GM21447 (cell line): ENCODE measurements at regions not wholly inside any gene's neighbourhood (a gene's known extent, or its start where the extent isn't known, plus 50 kb on each side); places are given as distances from the start of the nearest gene placed in this dataset.

Experiments
- ATAC-seq: cut with Tn5 transposase; IDR thresholded peaks from one replicate; pipeline ENCODE4 v1.9.1; 2021; ENCODE audit not compliant: unreplicated experiment

DNA sequence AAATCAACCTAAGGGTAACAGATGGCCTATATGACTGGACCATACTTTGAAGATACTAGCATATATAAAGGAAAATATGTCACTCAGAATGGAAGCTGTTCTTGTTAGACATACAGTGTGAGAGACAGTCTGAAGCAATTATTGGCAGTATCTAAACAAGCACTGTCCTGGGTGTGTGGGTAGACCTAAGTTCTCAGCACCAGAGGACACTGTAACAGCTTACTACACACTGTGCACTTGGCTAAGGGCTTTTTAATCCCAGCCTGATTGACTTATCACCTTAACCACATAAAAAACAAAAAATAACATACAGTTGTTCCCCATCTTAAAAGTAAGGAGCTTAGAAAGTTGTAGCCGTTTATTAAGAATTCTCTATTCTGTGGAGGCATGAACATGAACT is 1066.1 kb upstream of the FANCL start:
- no peak for ATAC-seq

DNA sequence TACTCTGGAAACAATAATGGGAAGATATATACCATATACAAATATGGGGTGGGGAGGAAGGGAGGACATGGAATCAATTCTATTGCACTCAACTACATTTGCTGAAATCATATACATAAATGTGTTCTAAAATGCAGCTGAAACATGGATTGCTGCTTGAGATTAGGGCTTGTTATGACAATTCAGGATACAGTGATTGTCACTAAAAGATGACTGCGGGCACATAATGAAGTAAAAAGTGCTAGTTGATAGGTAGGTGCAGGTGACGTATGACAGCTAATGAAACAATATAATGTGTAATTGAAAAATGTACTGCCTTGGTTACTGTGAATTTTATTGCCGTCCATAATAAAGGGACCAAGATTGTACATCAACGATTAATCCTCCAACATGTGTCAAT is 1062.1 kb upstream of the FANCL start:
- no peak for ATAC-seq

DNA sequence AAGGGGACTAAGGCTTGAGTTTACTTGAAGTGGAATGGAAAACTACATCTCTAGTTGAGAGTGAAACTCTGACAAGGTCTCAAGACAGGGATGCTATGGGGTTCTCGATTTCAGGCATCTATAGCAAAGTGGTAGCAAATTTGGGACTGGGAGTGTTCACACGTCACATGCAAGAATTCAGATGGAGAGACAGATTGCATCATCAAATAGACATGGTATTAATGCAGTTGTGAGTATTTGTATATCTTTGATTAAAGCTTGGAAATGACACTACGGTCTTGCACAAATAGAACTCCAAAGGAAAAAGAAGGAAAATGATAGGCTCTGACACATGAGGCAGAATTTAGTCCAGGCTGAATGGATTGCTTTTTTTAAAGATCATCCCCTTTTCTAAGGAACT is 1061.6 kb upstream of the FANCL start:
- ATAC-seq: no peak

DNA sequence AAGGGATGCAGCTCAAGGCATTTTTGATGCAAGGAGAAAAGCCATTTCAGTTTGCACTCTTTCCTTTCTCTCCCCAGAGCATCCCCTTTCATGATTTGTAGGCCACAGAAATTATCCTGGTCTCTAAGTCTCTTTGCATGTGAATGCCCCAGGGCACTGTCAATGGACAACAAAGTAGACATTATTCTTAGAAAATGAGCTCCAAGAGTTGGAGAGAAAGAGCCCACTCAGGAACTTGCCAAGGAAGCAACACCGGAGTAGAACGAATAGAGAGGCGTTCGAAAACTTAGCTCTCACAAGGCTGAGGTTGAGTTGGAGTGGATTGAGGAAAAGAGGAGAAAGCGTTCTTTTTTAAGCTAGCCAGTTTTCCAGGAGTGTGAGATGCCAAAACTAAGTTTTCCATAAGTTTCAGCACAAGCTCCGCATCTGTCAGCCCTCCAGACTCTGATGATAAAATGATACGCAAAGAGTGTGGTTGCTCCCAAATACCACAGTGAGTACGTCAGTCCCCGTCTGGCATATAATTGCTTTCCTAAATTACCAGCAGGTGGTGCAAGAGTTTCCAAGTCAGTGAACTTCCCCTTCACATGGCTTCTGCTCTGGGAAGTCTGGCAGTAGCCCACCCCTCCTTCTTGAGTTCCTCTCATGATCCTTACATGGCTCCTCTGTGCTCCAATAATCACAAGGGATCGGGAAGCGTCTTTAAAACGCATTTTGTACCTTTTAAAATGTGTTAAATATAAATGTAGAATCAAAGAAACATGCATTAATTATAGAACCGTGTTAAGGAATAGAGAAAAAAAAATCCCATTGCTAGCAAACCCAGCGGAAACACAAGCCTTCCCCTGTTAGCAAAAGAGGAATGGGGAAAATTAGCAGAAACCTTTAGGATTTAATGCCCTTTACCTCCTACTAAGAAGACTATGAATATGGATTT is 1060.6 kb upstream of the FANCL start:
- no peak for ATAC-seq

DNA sequence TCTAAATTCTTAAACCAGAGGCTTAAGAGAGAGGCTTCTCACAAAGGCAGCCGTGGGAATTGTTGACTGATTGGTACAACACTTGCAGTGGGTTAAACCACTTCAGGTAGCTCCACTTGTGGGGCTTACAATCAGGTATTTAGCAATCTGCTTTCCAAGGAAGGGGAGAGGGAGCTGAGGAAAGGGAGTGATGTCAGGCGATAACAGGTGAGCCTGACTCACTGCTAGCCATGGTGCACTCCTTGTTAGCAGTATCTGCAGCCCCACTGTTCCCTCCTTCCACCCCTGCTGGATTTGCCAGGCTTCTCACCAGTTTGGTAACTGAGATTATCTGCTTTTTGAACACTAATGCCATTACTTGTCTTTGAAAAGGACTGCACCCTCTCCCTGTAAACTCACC is 1056.7 kb upstream of the FANCL start:
- no peak for ATAC-seq

DNA sequence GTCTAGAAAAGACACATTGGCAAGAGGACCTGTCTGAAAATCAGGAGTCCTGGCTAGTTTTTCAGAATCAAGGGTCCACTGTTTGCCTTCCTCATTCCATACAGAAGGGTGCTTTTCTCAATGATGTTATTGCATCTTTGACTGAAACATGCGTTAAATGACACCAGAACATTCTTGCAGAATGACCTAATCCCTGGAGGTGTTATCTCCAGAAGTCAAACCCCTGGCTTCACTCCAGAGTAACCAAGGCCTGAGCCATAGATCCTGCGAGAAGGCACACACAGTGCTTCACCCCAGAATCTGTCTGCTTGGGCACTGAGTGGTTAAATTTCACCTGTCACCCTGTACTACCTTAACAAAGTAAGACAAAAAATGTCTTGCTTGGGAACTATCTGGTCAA is 1055.2 kb upstream of the FANCL start:
- ATAC-seq: no peak

DNA sequence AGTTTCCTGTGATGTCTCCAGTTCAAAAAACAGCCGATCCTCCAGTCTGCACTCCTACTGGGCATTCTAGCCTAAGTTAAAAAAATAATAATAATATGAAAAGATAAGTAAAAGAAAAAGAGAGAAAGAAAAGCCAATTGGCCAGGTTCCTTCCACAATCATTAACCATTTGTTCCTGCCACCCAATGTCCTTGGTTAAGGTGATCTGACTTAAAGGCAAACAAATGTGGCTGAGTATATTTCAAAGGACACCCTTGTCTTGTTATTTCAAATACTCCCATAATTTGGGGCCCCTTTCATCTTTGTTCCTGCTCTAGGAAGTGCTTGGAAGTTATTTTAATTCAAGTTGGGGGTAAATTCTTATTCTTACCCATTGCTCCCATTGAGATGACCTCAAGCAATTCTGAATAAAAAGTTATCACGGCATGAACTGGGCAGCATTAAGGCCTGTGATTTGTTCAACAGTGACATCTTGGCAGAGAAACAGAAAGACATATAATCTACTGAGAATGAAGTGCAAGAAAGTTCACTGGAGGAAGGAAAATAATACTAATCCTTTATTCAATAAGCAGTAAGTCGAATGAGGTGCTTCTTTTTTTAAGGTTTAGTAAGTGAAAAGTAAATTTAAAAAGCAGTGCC is 1054.5 kb upstream of the FANCL start:
- no peak for ATAC-seq

DNA sequence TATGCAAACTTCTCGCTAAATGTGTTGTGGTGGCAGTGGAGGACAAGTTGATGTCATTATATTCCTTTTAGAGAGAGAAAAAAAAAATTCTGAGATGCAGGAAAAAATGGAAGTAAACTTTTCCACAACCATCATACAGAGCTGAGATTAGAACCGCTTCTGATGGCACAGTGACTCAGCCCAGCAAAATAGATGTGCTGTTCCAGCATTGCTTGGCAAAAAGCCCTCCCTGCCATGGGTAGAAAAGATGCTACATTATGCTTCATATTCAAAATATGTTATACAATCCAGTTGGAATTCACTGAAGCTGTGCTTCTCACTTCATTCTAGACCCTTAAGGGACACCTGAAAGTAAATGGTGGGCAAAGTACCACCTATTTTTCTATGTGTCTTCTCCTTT is 1047.6 kb upstream of the FANCL start:
- no peak for ATAC-seq

DNA sequence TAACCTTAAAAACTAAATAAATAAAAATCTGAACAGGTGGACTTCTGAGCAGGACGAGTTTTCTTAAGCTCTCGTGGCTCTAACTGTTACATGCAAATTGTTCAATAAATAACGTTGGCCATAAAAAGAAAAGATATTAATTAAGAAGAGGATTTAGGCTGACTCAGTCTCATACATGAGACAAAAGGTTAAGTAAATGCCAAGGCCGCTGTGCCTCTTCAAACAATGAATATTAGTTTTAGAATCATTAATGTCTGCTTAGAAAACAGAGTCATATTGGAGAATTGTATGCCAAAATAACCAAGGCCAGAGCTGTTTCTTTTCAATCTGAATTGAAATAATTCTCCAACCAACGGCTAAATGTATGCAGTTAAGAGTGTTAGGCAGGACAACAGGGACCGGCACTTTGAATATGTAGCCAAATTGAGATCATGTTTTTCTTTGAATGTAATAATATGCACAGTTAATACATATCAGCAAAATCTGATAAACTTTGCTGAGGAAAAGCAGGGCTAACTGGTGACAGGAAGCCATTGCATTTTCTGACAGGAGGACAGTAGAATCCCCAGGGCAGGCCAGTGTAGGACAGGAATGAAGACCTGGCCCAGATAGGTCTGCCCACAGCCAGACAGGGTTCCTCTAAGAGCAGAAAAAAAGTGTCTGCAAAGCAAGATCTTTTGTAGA is 1041.4 kb upstream of the FANCL start:
- ATAC-seq: no peak

DNA sequence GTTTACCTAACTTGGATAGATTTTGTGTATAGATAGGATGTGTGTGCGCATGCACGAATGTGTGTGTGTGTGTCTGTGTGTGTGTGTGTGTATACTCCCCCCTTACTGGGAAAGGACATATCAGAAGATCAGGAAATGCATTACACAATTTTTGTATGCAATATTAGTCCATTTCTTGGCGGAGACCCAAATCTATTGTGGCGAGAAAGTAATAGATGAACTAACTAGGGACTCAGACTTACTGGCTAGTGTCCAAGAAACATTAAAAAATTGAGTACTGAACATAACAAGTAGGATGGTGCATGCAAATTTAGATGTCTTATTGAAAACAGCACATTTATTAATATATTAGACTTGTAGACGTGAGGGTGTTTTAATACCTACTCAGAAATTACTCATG is 1036.5 kb upstream of the FANCL start:
- ATAC-seq: no peak

DNA sequence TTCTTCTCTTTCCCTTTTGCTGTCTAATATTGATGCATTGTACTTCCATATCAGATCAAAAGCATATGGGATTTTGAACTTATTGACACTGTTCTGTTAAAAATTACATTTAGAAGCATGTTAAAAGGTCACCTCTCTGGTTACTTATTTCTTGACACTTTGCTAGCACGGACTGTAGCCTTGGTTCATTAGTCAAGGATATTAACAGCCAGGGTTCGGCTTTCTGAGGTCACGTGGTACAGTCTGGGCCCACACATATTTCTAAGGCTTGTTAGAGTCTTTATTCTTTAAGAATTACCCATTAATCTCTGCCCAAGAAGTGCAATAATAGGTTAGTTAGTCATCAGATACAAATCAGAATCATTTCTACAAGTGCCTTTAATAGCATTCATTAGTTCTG is 1035.8 kb upstream of the FANCL start:
- no peak for ATAC-seq

DNA sequence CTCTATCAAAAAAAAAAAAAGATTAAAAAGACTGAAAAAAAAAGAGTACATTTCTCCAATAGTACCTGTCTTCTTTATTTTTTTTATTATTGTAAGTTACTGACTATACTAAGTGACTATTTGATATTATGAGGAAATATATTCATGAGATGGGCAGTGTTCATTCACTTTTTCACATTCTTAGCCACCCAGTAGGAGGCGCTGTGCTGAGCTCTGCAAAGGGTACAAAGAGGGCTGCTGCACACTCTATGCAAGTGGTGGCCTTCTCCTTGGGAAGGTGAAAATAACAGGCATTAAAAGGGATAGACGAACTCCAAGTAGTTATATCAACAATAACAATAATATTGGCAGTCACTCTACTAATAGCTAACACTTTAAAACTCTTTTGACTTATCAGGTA is 1034.9 kb upstream of the FANCL start:
- no peak for ATAC-seq

DNA sequence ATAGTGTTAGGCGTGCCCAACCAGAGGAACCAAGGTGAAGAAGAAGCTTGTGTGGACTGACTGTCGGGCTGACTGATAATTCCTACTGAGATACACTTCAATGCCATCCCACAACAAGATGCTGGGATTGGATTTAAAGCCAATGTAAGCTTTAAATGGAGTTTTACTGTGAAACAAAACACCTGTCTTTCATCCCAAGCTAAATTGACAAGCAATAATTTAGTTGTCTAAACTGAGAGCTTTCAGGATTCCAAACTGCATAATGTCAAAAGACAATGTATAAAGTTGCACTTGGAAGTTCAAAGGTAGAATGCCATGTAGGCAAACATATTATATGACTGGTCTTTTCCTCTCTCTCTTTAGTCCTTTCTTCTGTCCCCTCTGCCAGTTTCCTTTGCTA is 1025.3 kb upstream of the FANCL start:
- no peak for ATAC-seq

DNA sequence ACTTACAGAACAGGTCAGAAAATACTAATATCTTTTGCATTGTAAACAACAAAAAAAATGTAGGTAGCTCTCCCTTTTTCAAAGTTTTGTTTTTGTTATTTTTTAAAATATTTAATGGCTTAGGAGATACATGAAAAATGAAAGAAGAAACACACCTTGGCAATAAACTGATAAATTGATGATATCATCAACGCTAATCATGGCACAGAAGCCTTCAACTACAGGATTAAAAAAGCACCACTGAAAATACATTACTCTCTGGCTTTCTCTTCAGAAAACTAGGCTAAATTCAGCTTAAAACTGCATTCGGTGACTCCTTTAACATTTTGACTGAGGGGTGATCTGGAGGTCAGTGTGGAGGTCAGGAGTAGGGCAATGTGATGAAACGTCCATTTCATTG is 1018.8 kb upstream of the FANCL start:
- no peak for ATAC-seq

DNA sequence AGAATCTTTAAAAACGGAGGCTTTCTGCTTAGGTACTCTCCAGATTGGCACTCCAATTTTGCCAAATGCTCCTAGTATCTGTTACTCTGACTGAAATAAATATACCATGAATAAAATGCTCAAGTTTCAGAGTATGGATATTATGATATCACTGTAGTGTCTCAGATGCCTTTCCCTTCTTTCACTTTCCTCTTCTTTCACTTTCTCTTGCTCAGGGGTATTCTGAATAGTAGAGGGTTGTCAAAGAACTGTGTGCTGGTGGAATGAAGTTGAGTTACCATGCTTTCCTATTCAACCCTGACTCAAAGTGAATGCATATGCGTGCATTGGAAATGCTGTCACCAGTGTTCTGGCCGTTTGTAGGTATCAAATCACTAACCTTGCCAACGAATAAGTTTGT is 1015.2 kb upstream of the FANCL start:
- no peak for ATAC-seq

DNA sequence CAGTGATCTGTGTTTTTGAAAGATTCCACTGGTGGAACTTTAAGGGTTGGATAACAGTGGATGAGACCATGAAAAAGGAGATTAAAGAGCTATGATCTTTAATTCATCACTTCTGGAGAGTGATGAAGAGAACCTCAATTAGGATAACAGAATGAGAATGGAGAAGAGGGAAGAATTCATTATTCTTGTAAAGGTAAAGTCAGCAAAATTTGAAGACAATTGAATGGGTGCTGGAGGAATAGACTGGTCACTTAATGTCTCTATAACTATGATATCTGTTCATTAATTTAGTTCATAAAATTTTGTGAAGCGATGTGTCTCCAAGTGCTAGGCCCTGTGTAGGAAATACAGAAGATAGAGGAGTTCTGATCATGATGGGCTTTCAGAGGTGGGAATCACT is 1013.2 kb upstream of the FANCL start:
- no peak for ATAC-seq

DNA sequence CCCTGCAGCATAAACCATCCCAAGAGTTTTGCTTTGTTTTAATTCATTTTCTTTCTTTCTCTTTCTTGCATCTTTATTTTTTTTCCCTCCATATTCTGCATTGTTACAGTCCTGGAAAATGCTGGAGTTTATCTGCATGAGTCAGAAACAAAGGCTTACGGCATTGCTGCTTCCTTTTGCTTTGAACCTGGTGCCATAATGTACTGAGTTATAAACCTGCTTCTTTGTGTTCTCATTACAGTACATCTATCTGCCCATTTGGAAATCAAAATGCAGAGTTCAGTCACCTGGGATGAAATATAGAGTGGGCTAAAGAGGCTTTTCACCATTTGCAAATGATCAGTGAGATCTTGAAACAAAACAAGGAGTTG is 1009.2 kb upstream of the FANCL start:
- no peak for ATAC-seq

DNA sequence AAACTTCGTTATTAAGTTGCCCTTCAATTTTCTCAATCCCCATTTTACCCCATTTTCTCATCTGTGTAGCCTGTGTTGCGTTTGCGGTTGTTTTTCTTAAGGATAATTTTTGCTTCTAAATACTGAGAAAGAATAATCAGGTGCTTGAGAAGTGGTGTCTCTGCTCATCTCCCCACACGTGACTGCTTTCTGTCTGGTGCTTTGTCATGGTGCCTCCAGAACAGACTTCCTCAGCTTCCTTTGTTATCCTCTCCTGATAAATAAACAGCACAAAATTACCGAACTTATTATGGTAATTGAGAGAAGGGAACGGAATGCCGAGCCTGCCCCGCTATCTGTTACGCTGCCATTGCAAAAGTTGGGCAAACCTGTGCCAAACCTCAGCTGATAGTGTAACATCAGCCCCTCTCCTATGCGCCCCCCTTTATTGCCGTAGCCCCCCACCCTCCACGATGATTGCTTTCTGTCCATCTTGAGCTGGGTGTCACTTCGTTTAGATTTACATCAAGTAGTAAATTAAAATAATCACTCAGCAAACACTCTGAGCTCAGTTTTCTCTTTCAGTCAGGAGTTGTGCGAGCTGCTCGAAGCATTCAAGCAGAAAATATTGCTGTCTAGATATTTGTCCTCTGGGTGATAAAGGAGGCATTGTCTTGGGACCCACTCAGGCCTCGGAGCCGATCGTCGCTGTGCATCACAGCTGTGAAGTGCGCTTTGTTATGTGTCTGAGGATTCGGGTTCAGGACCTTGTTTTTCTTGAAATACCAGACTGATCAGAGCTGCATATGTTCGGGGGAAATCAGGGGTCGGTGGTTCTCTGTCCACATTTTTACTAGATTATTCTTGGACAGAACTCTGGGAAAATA is 1008.5 kb upstream of the FANCL start:
- ATAC-seq: no peak

DNA sequence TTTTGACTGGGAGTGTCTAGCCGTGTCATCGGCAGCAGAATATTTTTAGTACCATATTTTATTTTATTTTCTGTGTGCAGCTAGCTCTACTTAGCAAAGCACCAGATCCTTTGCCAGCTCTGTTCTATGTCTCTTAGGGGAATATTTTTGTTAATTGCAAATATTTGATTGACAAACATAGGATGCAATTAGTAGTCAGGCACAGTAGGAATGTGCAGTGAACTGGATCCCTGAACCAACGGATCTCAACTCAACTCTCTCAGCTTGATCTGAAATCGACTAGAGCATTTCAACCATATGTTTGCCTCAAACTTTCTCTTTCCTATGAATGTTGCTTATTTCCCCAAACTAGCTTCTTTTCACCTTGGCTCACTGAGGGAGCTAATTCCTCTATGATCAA is 998.0 kb upstream of the FANCL start:
- ATAC-seq: no peak

DNA sequence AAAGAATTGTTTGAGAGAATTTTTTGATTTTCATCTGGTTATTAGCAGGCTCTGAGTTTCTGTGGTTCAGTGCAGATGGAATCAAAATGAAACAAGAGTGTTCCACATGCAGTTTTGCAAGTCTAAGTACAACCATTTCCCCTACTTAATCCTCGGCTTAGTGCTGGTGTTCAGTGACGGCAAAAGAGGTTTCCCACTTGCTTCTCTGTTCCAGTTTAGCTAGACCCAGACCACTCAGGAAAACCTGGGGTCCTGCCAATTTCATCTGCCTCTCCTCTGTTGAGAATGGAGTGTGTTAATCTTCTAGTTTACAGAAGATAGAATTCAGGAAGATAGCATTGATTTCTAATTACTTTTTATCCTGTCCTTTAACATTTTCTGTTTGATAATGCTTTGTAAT is 996.2 kb upstream of the FANCL start:
- no peak for ATAC-seq

DNA sequence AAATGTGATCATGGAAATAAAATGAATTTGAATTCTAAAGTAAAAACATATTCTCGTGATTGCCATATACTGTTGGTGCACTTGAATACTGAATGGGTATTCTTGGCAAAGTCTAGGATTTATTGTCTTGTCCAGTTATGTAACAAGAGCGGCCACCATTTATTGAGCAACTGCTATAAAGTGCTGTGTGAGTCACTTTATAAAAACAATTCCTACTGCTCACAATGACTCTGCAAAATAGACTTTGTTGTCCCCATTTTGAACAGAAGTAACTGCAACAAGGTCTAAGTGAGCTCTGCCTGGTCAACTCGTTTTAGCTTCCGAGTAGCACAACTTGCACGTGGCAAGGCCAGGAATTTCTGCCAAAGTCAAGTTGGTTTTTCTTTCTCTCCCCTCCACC is 995.6 kb upstream of the FANCL start:
- ATAC-seq: no peak
